TTC549 (cell line): ENCODE measurements at regions not wholly inside any gene's neighbourhood (a gene's known extent, or its start where the extent isn't known, plus 50 kb on each side); places are given as distances from the start of the nearest gene placed in this dataset.

ENCODE experiments used
- FAIRE-seq: peaks from 2 replicates; lab custom pipeline; 2012; peaks lifted over from hg19 to GRCh38; lab: Jason Lieb, UNC

- FAIRE-seq: no peak
These were observed 372.6 kb downstream of the SLC4A3 start for GRCh38 chr2:220000080-220000479.

- FAIRE-seq: no peak
These were observed 373.2 kb downstream of the SLC4A3 start for GRCh38 chr2:220000586-220000985.

GRCh38 chr2:220001751-220002150 is 374.3 kb downstream of the SLC4A3 start:
- no peak for FAIRE-seq

GRCh38 chr2:220002251-220002650 is 374.8 kb downstream of the SLC4A3 start:
- no peak for FAIRE-seq

- FAIRE-seq: no peak
These were observed 375.3 kb downstream of the SLC4A3 start for GRCh38 chr2:220002699-220003098.

GRCh38 chr2:220005362-220005761 is 377.9 kb downstream of the SLC4A3 start:
- no peak for FAIRE-seq

GRCh38 chr2:220006152-220006621 is 378.8 kb downstream of the SLC4A3 start:
- no peak for FAIRE-seq

- FAIRE-seq: no peak
These were observed 384.4 kb downstream of the SLC4A3 start for GRCh38 chr2:220011859-220012258.

- FAIRE-seq: no peak
These were observed 387.5 kb downstream of the SLC4A3 start for GRCh38 chr2:220014961-220015360.

GRCh38 chr2:220015576-220015975 is 388.1 kb downstream of the SLC4A3 start:
- no peak for FAIRE-seq

- no peak for FAIRE-seq
These were observed 397.8 kb downstream of the SLC4A3 start for GRCh38 chr2:220025207-220025606.

- no peak for FAIRE-seq
These were observed 401.6 kb downstream of the SLC4A3 start for GRCh38 chr2:220029013-220029412.

- no peak for FAIRE-seq
These were observed 406.1 kb downstream of the SLC4A3 start for GRCh38 chr2:220033546-220033945.

GRCh38 chr2:220034426-220035130 is 407.1 kb downstream of the SLC4A3 start:
- FAIRE-seq: no peak

GRCh38 chr2:220036431-220036830 is 409.0 kb downstream of the SLC4A3 start:
- FAIRE-seq: no peak

GRCh38 chr2:220040346-220040745 is 412.9 kb downstream of the SLC4A3 start:
- FAIRE-seq: no peak

GRCh38 chr2:220041447-220041846 is 414.0 kb downstream of the SLC4A3 start:
- FAIRE-seq: no peak

- FAIRE-seq: no peak
These were observed 415.9 kb downstream of the SLC4A3 start for GRCh38 chr2:220043155-220043989.

GRCh38 chr2:220043990-220044335 is 416.5 kb downstream of the SLC4A3 start:
- FAIRE-seq: no peak

- no peak for FAIRE-seq
These were observed 417.0 kb downstream of the SLC4A3 start for GRCh38 chr2:220044383-220044782.

- no peak for FAIRE-seq
These were observed 419.1 kb downstream of the SLC4A3 start for GRCh38 chr2:220046507-220046906.

- FAIRE-seq: no peak
These were observed 424.3 kb downstream of the SLC4A3 start for GRCh38 chr2:220051716-220052115.

- peak; percentile 22 for FAIRE-seq
These were observed 426.5 kb downstream of the SLC4A3 start for GRCh38 chr2:220053919-220054318.

- no peak for FAIRE-seq
These were observed 430.0 kb downstream of the SLC4A3 start for GRCh38 chr2:220057391-220057790.
